ENCODE measurements at regions not wholly inside any gene's neighbourhood (a gene's known extent, or its start where the extent isn't known, plus 50 kb on each side); places are given as distances from the start of the nearest gene placed in this dataset.

DNA sequence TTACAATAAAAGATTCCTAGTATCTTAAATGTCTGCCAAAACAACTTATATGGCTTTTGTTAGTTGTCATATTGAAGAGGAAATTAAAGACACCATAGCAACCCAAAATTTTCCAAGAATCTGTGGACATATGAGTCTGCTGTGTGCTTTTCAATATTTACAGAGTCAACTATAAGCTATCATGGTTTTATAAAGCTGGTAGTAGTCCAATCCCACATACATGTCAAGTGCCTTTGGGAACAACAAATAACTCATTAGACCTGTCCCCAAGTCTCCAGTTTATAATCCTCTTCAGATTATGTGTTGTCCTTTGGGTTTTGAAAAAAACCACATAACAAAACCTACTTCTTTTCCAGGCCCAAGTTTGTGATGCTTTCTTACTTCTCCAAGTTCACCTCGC lies 293.8 kb upstream of the USP25 start:
- DNase-seq = no peak

DNA sequence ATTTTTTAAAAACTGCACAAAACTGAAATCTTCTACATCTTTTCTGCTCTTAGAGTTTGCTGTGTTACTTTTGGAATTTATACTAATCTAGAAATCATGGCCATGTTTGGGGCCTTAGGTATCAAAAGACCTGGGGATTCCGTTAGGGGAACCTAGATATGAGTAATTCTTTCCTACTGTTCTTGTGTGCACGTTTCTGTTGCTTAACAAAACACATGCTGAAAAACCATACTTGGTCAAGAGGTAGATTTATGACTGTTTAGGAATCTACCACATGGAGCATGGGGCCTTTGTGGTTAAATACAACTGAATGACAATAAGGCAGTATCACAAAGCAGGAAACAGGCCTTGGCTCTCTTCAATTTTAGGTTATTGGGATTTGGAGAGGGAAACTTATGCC lies 291.9 kb upstream of the USP25 start:
- ATAC-seq (ENCODE audit: low FRiP score in 2 of 2) (no peak), DNase-seq (no peak)
- no peaks in the 10 kb centered on the region for H3K27me3 ChIP-seq
- no peak overlapping the region for H3K4me3 ChIP-seq
- TF ChIP-seq EP300 (IDR thresholded peaks at IDR 0.05) (no peak), POLR2AphosphoS5 (IDR thresholded peaks at IDR 0.05) (no peak), POLR2A (IDR thresholded peaks at IDR 0.05) (no peak)
- TF ChIP-seq, protein P1, sequence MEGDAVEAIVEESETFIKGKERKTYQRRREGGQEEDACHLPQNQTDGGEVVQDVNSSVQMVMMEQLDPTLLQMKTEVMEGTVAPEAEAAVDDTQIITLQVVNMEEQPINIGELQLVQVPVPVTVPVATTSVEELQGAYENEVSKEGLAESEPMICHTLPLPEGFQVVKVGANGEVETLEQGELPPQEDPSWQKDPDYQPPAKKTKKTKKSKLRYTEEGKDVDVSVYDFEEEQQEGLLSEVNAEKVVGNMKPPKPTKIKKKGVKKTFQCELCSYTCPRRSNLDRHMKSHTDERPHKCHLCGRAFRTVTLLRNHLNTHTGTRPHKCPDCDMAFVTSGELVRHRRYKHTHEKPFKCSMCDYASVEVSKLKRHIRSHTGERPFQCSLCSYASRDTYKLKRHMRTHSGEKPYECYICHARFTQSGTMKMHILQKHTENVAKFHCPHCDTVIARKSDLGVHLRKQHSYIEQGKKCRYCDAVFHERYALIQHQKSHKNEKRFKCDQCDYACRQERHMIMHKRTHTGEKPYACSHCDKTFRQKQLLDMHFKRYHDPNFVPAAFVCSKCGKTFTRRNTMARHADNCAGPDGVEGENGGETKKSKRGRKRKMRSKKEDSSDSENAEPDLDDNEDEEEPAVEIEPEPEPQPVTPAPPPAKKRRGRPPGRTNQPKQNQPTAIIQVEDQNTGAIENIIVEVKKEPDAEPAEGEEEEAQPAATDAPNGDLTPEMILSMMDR (IDR thresholded peaks at IDR 0.05) = no peak
- no peak overlapping the region for H3K27ac ChIP-seq
- H3K36me3 ChIP-seq = no peaks in the 10 kb centered on the region
- no peaks in the 10 kb centered on the region for H3K9me3 ChIP-seq
- 47 to 48% methylated on average over 2 of the region's 2 CpGs for WGBS, 2 donors
- H3K4me1 ChIP-seq = peaks cover 0 to 4% (median 1%) of the 10 kb centered on the region in 4 donors

More for the DNA sequence above, 293.8 kb upstream of the USP25 start:
- Histone ChIP-seq H3K27ac (no peak overlapping the region), H3K36me3 (no peaks in the 10 kb centered on the region), H3K27me3 (no peaks in the 10 kb centered on the region), H3K9me3 (no peaks in the 10 kb centered on the region), H3K4me1 (no peaks in the 10 kb centered on the region), H3K4me3 (no peak overlapping the region)
- TF ChIP-seq EP300 (IDR thresholded peaks at IDR 0.05) (no peak), POLR2A (IDR thresholded peaks at IDR 0.05) (no peak), POLR2AphosphoS5 (IDR thresholded peaks at IDR 0.05) (no peak)
- TF ChIP-seq, protein P1 (IDR thresholded peaks at IDR 0.05) = no peak
- 59 to 91% methylated on average over 1 of the region's 1 CpG for WGBS, 2 donors
- ATAC-seq (ENCODE audit: low FRiP score in 2 of 2) = no peak

DNA sequence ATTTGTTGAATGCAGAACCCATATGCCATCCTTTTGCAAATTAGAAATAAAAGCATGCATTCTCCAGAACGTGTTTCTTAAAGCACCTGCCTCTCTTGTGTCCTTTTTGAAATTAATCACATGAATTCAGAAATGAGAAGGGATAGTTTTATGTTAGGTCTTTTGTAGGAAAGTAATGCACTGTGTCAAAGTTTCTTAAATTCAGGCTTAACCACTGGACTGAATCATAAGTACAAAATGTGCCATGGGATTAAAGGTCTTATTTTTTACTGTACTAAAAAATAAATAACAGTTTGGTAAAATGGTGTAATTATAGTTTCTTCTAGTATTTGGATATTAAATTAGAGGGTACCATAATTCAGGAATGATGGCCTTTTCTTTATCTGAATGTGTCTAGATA lies 290.1 kb upstream of the USP25 start:
- no peak for ATAC-seq (ENCODE audit: low FRiP score in 2 of 2)
- H3K9me3 ChIP-seq = no peaks in the 10 kb centered on the region
- TF ChIP-seq, protein P1 (IDR thresholded peaks at IDR 0.05) = no peak
- TF ChIP-seq POLR2AphosphoS5 (IDR thresholded peaks at IDR 0.05) (no peak), EP300 (IDR thresholded peaks at IDR 0.05) (no peak), POLR2A (IDR thresholded peaks at IDR 0.05) (no peak)

DNA sequence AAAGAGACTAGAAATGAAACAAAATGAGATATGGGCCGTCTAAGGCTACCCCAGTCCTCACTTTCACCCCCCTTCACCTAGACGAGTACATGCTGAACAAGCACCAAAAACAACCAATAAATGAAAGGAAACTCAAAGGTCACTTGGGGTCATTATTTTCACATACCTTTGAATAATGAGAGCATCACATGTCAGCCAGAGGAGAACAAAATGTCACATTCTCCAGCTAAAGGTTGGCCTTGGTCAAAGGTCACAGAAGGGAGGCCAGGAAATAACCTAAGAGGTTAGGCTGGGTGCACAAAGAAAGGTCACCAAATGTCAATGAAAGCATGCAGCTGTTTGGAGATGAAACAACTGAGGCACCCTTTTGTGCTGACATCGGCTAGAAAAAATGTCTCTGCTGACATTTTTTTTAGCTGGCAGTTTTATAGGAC lies 288.7 kb upstream of the USP25 start:
- 39 to 46% methylated on average over 3 of the region's 3 CpGs for WGBS, 2 donors
- H3K9me3 ChIP-seq = no peaks in the 10 kb centered on the region
- ATAC-seq (ENCODE audit: low FRiP score in 2 of 2) = no peak
- TF ChIP-seq EP300 (IDR thresholded peaks at IDR 0.05) = no peak
- no peak for TF ChIP-seq POLR2AphosphoS5 (IDR thresholded peaks at IDR 0.05)
- no peak for TF ChIP-seq POLR2A (IDR thresholded peaks at IDR 0.05)
- TF ChIP-seq, protein P1 (IDR thresholded peaks at IDR 0.05) = no peak
- no peaks in the 10 kb centered on the region for H3K36me3 ChIP-seq
- peaks cover 0 to 5% (median 3%) of the 10 kb centered on the region in 4 donors for H3K4me1 ChIP-seq
- no peaks in the 10 kb centered on the region for H3K27me3 ChIP-seq
- H3K27ac ChIP-seq = no peak overlapping the region
- no peak for DNase-seq
- no peak overlapping the region for H3K4me3 ChIP-seq

More for the DNA sequence above, 290.1 kb upstream of the USP25 start:
- H3K4me1 ChIP-seq = peaks cover 0 to 5% (median 3%) of the 10 kb centered on the region in 4 donors
- no peaks in the 10 kb centered on the region for H3K27me3 ChIP-seq
- H3K4me3 ChIP-seq = no peak overlapping the region
- WGBS, 2 donors = 69 to 82% methylated on average over 1 of the region's 1 CpG
- no peak overlapping the region for H3K27ac ChIP-seq
- H3K36me3 ChIP-seq = no peaks in the 10 kb centered on the region
- DNase-seq = no peak

DNA sequence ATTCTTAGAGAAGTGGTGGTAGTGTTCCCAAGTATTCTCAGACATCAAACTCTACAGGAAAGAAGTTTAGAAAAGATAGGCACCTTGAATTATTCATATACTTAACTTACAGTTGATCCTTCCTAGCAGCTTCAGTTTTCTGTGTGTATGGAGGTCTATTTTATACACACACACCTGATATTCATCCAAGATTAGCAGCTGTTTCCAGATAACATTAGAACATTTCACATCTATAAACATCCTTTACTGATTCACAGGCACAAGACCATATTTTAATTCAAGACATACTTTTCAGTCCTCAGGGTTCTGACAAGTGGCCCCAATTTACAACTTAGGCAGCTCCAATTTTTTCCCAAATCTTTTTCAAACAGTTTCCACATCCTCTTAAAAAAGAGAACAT lies 287.8 kb upstream of the USP25 start:
- no peaks in the 10 kb centered on the region for H3K27me3 ChIP-seq
- TF ChIP-seq POLR2A (IDR thresholded peaks at IDR 0.05) = no peak
- TF ChIP-seq POLR2AphosphoS5 (IDR thresholded peaks at IDR 0.05) = no peak
- TF ChIP-seq, protein P1 (IDR thresholded peaks at IDR 0.05) = no peak
- TF ChIP-seq EP300 (IDR thresholded peaks at IDR 0.05) = no peak
- no peak overlapping the region for H3K4me3 ChIP-seq
- ATAC-seq (ENCODE audit: low FRiP score in 2 of 2) = no peak
- H3K36me3 ChIP-seq = no peaks in the 10 kb centered on the region
- H3K4me1 ChIP-seq = peaks cover 0 to 5% (median 3%) of the 10 kb centered on the region in 4 donors
- no peaks in the 10 kb centered on the region for H3K9me3 ChIP-seq
- no peak for DNase-seq
- H3K27ac ChIP-seq = no peak overlapping the region
